ENCODE measurements at regions not wholly inside any gene's neighbourhood (a gene's known extent, or its start where the extent isn't known, plus 50 kb on each side); places are given as distances from the start of the nearest gene placed in this dataset.

DNA sequence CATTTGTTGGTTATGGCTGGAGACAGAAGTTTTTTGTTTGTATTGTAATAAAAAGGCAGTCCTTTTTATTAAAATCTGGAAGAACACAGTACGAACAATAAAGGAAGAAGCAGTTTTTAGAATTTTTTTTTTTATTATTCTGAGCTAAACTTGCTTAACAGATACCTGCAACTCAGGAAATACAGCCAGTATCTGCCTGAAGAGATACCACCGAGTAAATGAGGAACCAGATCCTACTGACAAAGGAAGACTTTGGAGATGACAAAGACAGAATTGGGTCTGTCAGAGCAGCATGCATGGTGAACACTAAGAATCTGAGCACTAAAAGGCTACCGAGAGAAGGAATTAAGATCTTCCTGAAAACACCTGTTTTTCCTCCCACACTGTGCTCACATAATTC lies 1335.9 kb upstream of the SORCS1 start:
- TF ChIP-seq, protein P1, sequence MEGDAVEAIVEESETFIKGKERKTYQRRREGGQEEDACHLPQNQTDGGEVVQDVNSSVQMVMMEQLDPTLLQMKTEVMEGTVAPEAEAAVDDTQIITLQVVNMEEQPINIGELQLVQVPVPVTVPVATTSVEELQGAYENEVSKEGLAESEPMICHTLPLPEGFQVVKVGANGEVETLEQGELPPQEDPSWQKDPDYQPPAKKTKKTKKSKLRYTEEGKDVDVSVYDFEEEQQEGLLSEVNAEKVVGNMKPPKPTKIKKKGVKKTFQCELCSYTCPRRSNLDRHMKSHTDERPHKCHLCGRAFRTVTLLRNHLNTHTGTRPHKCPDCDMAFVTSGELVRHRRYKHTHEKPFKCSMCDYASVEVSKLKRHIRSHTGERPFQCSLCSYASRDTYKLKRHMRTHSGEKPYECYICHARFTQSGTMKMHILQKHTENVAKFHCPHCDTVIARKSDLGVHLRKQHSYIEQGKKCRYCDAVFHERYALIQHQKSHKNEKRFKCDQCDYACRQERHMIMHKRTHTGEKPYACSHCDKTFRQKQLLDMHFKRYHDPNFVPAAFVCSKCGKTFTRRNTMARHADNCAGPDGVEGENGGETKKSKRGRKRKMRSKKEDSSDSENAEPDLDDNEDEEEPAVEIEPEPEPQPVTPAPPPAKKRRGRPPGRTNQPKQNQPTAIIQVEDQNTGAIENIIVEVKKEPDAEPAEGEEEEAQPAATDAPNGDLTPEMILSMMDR (IDR thresholded peaks at IDR 0.05) = no peak
- TF ChIP-seq POLR2AphosphoS5 (IDR thresholded peaks at IDR 0.05) (no peak), EP300 (IDR thresholded peaks at IDR 0.05) (no peak)
